Tibial nerve (tissue), 3 donors: ENCODE measurements at regions not wholly inside any gene's neighbourhood (a gene's known extent, or its start where the extent isn't known, plus 50 kb on each side); places are given as distances from the start of the nearest gene placed in this dataset.

Experiments used
- CTCF ChIP-seq, 5 experiments: fragments of 200-600 bp in 3 of 5; fragments of 450-650 bp in 2 of 5; sonication (generic) in 3 of 5; IDR thresholded peaks; one replicate each; pipeline ENCODE4 v1.5.1; 2016 to 2019; ENCODE audit warnings: antibody characterized with exemption in 5 of 5, mild to moderate bottlenecking in 3 of 5, moderate library complexity in 2 of 5
- POLR2A ChIP-seq, 2 donors: fragments of 450-650 bp; IDR thresholded peaks; one replicate each; pipeline ENCODE4 v1.6.1; 2017; ENCODE audit warnings: antibody characterized with exemption in 2 of 2, mild to moderate bottlenecking in 2 of 2, moderate library complexity in 2 of 2

- TF ChIP-seq CTCF (IDR thresholded peaks at IDR 0.05) (no peak), POLR2A (IDR thresholded peaks at IDR 0.05) (no peak)
These were observed 1508.5 kb upstream of the FLRT2 start for GRCh38 chr14:84021433-84021832.
